ENCODE measurements at regions not wholly inside any gene's neighbourhood (a gene's known extent, or its start where the extent isn't known, plus 50 kb on each side); places are given as distances from the start of the nearest gene placed in this dataset.

GRCh38 chr7:113796557-113796956 lies 122.3 kb downstream of the PPP1R3A start:
- H3K36me3 ChIP-seq: no peaks in the 10 kb centered on the region
- intact Hi-C loops (cut with DNase I): no loop called here
- 46 to 51% methylated on average over 2 of the region's 2 CpGs for WGBS, 2 donors
- no peak for TF ChIP-seq CTCF (IDR thresholded peaks at IDR 0.05)
- TF ChIP-seq POLR2A (IDR thresholded peaks at IDR 0.05): no peak
- no peaks in the 10 kb centered on the region for H3K9me3 ChIP-seq
- H3K4me1 ChIP-seq: no peaks in the 10 kb centered on the region
- no peak for DNase-seq
- H3K4me3 ChIP-seq (replicated peaks in 1 of 3): no peak overlapping the region
- no peaks in the 10 kb centered on the region for H3K27me3 ChIP-seq
- no peak overlapping the region for H3K27ac ChIP-seq

GRCh38 chr7:113794573-113794972 lies 124.2 kb downstream of the PPP1R3A start:
- Histone ChIP-seq H3K9me3 (no peaks in the 10 kb centered on the region), H3K27ac (no peak overlapping the region), H3K4me1 (no peaks in the 10 kb centered on the region), H3K27me3 (no peaks in the 10 kb centered on the region), H3K36me3 (no peaks in the 10 kb centered on the region), H3K4me3 (replicated peaks in 1 of 3) (no peak overlapping the region)
- intact Hi-C loops (cut with DNase I): no loop called here
- no peak for DNase-seq
- 87 to 88% methylated on average over 1 of the region's 1 CpG for WGBS, 2 donors
- TF ChIP-seq POLR2A (IDR thresholded peaks at IDR 0.05) (no peak), CTCF (IDR thresholded peaks at IDR 0.05) (no peak)

GRCh38 chr7:113793171-113793570 lies 125.6 kb downstream of the PPP1R3A start:
- no peak overlapping the region for H3K4me3 ChIP-seq (replicated peaks in 1 of 3)
- no peaks in the 10 kb centered on the region for H3K27me3 ChIP-seq
- DNase-seq: no peak
- TF ChIP-seq CTCF (IDR thresholded peaks at IDR 0.05) (no peak), POLR2A (IDR thresholded peaks at IDR 0.05) (no peak)
- H3K27ac ChIP-seq: no peak overlapping the region
- H3K4me1 ChIP-seq: no peaks in the 10 kb centered on the region
- H3K36me3 ChIP-seq: no peaks in the 10 kb centered on the region
- intact Hi-C loops (cut with DNase I): no loop called here
- H3K9me3 ChIP-seq: no peaks in the 10 kb centered on the region
- 80% methylated on average over 3 of the region's 3 CpGs for WGBS, 2 donors

GRCh38 chr7:113790025-113790424 lies 128.8 kb downstream of the PPP1R3A start:
- DNase-seq: no peak
- 78 to 82% methylated on average over 4 of the region's 4 CpGs for WGBS, 2 donors

GRCh38 chr7:113787106-113787505 lies 131.7 kb downstream of the PPP1R3A start:
- no peaks in the 10 kb centered on the region for H3K9me3 ChIP-seq
- H3K4me1 ChIP-seq: no peaks in the 10 kb centered on the region
- TF ChIP-seq POLR2A (IDR thresholded peaks at IDR 0.05) (no peak), CTCF (IDR thresholded peaks at IDR 0.05) (no peak)
- H3K27ac ChIP-seq: no peak overlapping the region
- 82 to 84% methylated on average over 2 of the region's 2 CpGs for WGBS, 2 donors
- intact Hi-C loops (cut with DNase I): no loop called here
- DNase-seq: no peak
- no peaks in the 10 kb centered on the region for H3K27me3 ChIP-seq
- no peaks in the 10 kb centered on the region for H3K36me3 ChIP-seq
- H3K4me3 ChIP-seq (replicated peaks in 1 of 3): no peak overlapping the region

More at GRCh38 chr7:113790025-113790424, 128.8 kb downstream of the PPP1R3A start:
- H3K4me1 ChIP-seq: no peaks in the 10 kb centered on the region
- H3K27ac ChIP-seq: no peak overlapping the region
- no peaks in the 10 kb centered on the region for H3K27me3 ChIP-seq
- H3K9me3 ChIP-seq: no peaks in the 10 kb centered on the region
- no peak overlapping the region for H3K4me3 ChIP-seq (replicated peaks in 1 of 3)
- intact Hi-C loops (cut with DNase I): no loop called here
- H3K36me3 ChIP-seq: no peaks in the 10 kb centered on the region
- TF ChIP-seq POLR2A (IDR thresholded peaks at IDR 0.05) (no peak), CTCF (IDR thresholded peaks at IDR 0.05) (no peak)

Measured in thyroid gland (tissue), 4 donors.